ENCODE measurements at regions not wholly inside any gene's neighbourhood (a gene's known extent, or its start where the extent isn't known, plus 50 kb on each side); places are given as distances from the start of the nearest gene placed in this dataset.

DNA sequence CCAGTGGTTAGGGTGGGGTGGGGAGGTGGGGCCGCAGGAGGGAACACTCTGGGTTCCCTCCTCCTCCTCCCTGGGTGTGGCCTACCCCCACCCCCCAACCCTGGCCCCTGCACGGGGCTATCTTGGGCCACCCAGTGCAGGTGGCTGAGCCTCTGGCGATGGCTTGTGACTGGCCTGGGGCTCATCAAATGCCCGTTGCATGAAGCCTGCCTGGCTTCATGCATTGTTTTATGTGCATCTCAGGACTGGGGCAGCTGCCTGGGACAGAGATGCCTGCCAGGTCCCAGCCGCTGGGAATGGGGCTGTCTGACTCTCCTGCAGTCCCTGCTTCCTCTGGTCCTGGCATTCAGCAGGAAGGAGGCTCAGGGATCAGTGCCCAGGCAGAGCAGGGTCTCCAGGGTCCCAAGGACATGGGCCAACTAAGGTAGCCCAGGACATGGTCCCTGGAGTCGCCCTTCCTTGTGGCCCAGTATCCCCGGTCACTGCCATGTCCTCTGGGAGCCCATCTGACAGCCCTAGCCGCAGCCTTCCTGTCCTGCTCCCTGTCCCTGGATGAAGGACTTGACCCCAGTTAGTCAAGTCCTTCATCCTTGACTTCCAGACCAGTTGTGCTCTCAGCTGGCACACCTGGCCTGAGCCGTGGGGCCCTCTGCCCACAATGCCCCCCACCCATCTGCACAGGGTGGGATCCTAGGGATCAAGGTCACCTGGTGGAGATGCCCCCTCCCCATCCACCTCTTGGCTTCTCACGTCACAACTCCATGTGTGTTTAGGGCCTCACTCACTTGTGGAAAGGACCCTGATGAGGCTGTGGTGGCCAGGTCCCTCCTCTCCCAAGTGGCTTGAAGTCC is 112.1 kb upstream of the FGF3 start:
- no peak for DNase-seq (ENCODE audit: low read depth in 2 of 2)

GRCh38 chr11:69931994-69932910 is 113.0 kb upstream of the FGF3 start:
- no peak for DNase-seq (ENCODE audit: low read depth in 2 of 2)

DNA sequence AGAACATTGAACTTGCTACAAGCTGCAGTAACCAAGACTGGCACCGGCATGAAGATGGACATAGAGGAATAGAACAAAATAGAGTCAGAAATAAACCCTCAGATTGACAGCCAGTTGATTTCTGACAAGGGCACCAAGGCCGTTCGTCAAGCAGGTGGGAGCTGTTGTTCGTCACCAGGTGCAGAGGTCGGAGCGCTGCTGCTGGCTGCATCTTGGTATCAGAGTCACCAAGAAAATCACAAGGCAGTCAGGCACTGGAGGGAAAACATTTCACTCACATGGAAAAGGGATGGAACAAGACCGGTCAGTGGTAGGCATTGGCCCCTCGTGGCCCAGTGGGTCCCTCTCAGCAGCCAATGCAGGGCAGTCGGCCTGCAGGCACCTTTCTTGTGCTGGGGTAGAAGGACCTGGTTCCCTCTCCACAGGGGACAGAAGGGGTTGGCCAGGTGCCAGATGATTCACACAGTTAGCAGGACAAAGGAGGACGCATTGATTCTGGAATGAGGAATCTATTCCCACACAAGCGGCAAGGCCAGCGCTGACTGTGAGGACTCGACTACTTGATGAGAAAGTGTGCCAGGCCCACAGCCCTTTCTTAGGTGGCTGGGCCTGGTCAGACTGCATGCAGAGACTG is 115.8 kb upstream of the FGF3 start:
- no peak for DNase-seq (ENCODE audit: low read depth in 2 of 2)

GRCh38 chr11:69935941-69936505 is 116.8 kb upstream of the FGF3 start:
- no peak for DNase-seq (ENCODE audit: low read depth in 2 of 2)

GRCh38 chr11:69936771-69937170 is 117.6 kb upstream of the FGF3 start:
- no peak for DNase-seq (ENCODE audit: low read depth in 2 of 2)

GRCh38 chr11:69938206-69938605 is 119.0 kb upstream of the FGF3 start:
- DNase-seq (ENCODE audit: low read depth in 2 of 2), result no peak

GRCh38 chr11:69939551-69940245 is 120.5 kb upstream of the FGF3 start:
- no peak for DNase-seq (ENCODE audit: low read depth in 2 of 2)

DNA sequence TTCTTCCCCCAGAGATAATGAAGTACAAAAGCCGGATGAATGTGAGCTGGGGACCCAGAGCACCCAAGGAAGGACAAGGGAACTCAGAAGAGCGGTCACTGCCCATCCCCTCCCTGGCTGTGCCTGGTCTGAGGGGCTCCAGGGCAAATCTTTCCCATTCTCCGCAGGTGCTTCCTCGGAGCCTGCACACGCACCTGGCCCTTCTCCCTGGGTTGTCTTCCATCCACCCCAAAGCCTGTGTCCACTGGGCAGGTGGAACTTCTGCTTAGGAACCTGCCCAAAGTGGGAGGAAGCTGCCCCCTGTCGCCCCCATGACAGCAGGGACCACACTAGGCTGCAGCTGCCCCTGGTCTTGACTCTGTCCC is 121.0 kb upstream of the FGF3 start:
- no peak for DNase-seq (ENCODE audit: low read depth in 2 of 2)

GRCh38 chr11:69941546-69942332 is 122.5 kb upstream of the FGF3 start:
- DNase-seq (ENCODE audit: low read depth in 2 of 2), result no peak

DNA sequence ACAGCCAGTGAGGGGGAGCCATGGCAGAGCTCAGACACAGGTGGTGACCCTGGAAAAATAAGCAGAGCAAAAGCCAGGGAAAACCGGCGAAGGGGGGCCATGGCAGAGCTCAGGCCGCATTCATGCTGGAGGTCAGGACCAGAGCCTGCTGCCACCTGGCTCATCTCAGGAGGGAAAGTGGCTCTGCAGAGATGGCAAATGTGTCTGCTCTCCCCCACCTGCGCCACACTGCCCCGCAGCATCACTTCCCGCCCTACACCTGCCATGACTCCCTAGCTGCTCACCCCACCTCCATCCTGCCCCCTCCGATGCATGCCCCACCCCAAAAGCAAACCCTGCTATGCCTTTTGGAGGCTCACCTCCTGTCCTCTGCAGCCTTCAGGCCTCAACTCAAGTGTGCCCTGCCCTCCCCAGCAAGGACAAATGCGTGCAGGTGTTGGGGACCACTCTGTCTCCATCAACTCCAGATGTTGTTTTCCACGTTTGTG is 123.2 kb upstream of the FGF3 start:
- no peak for DNase-seq (ENCODE audit: low read depth in 2 of 2)

GRCh38 chr11:69943066-69943465 is 123.8 kb upstream of the FGF3 start:
- DNase-seq (ENCODE audit: low read depth in 2 of 2), result no peak

DNA sequence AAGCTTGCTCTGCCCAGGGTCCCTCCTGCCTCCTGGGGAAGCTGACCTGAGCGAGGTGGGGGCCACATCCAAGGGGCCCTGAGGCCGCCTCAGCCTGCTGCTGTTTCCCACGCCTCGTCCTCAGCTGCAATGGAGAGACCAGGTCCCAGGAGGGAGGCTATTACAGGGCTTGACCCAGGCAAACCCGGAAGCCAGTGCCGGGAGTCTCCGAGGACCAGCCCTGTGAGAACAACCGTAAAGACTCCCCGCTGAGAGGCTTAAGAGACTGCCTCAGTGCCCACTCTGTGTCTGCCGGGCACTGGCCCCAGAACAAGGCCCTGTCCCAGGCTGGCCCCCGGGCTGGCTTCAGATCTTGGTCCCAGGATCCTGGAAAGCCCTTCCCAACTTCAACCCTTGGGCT is 124.3 kb upstream of the FGF3 start:
- DNase-seq (ENCODE audit: low read depth in 2 of 2), result no peak

DNA sequence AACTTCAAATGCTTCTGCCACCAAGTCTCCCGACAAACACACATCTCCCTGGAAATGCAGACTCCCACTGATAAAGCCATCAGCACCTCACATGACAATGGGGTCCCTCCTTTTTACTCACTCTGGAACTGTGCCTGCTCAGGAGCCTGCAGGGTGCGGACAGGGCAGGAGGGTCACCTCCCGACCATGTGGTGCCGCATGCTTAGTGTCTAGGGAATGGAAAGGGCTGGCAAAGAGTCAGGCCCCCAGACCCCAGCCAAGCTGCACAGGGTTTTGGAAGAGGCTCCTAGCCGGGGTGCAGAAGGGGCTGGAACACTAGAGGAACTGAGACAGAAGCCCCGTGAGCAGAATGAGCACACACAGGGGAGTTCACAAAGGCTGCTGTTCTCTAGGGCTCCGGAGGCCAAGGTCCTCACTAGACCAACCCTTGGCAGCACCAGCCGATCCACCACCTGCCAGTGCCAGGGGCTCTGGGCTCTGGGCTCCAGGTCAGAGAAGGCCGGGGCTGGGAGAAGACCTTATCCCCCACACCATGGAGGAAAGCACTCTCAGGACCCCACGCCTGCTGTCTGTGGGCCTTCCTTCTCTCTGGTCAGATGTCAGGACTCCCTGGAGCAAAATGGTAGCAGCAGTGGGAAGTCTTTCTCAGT is 125.1 kb upstream of the FGF3 start:
- no peak for DNase-seq (ENCODE audit: low read depth in 2 of 2)

GRCh38 chr11:69945157-69945556 is 125.9 kb upstream of the FGF3 start:
- DNase-seq (ENCODE audit: low read depth in 2 of 2), result no peak

DNA sequence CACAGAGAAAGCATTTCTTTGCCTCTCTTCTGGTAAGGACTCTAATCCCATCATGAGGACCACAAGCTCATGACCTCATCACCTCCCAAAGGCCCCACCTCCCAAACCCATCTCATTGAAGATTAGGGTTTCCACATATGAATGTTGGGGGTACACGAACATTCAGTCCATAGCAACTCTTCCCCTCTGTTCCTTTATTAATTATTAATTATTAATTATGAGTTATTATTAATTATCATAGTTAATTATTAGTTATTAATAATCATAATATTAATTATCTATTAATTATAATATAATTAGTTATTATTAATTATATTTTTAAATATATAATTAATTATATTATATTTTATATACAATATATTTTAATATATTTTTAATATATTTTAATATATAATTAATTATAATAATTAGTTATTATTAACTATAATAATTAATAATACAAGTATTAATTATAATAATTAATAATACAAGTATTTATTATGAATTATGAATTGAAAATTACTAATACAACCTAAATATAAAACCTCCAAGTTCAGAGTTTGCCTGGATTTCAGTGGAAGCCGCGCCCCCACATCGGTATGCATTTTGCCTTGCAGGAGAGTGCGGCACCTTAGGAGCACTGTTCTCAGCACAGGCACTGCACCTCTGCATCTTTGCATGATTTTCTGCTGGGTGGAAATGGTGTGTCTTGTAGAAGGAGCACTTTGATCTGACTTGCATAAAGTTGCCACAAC is 128.0 kb upstream of the FGF3 start:
- DNase-seq (ENCODE audit: low read depth in 2 of 2), result no peak

DNA sequence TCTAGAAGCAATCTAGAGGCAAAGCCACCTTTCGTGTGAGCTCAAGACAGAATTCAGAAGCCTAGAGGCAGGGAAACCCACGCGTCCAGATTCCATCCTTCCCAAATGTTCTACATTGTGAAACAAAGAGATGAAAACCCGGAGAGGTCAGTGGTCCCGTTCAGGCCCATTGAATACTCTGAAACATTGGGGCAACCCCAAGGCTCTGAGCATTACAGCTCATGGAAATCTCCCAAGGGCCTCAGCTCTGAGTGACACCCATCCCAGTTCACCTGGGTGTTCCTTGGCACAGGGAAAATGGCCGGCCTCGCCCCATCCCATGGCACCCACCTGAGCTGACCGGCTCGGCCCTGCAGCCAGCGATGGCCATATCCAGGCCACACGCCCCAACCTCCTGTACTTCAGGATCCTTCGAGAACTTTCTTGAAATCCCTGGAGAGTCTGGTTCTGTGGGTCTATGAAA is 128.6 kb upstream of the FGF3 start:
- DNase-seq (ENCODE audit: low read depth in 2 of 2), result no peak

GRCh38 chr11:69948256-69949141 is 129.3 kb upstream of the FGF3 start:
- no peak for DNase-seq (ENCODE audit: low read depth in 2 of 2)

- no peak for DNase-seq (ENCODE audit: low read depth in 2 of 2)
Measured at GRCh38 chr11:69949327-69949726, 128.8 kb upstream of the ANO1 start.
